Stromal cell of bone marrow (primary cell): ENCODE measurements at regions not wholly inside any gene's neighbourhood (a gene's known extent, or its start where the extent isn't known, plus 50 kb on each side); places are given as distances from the start of the nearest gene placed in this dataset.
A peak's percentile ranks its signal among the peaks of the same experiment; 100 is the strongest.

Experiments used
- DNase-seq: peaks from one replicate; pipeline ENCODE4 v3.0.0-alpha.2; 2012; ENCODE audit warnings: low read depth

DNA sequence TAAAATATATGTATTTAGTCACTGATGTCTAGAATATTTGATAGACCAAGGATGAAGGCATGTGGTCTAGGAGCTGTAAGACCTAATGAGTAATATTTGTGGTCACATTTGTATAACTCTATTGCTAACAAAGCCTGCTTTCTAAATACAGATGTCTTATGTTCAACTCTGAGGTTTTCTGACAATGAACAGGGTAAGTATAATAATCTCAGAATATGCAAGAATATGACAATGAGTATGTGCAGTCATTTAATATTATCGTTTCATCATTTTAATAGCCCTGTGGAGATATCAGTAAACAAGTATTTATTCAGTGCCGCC, 389.6 kb downstream of the LRIG3 start:
- DNase-seq = peak; percentile 28

DNA sequence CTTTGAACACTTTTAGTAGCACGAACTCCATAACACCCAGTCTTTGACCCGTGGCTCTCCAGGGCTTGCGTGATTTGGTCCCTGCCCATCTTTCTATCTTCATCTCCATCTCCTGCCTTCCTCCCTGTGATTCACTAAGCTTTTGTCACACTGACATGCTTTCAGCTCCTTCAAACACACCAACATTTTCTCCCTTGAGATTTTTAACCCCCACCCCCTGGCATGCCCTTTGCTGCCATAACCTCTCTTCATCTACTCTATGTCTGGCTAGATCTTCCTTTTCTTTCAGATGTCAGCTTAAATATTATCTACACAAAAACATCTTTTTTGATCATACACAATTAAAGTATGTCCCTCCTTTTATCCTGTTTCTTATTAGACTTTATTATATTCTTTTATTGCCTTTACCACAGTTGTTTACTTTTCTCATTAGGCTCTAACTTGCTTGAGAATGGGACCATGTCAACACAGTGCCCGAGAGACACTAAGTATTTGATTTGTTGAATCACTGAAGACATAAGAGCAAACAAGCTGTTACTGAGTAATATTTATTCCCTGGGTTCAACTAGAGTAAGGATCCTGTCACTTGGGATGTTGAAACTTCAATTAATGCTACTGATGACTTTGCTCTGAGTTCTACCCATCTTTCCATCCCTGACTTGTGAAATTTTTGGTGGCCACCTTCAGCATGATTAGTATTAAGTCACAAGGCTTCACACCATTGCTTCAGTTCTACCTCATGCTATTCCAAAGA, 387.3 kb downstream of the LRIG3 start:
- DNase-seq = no peak

DNA sequence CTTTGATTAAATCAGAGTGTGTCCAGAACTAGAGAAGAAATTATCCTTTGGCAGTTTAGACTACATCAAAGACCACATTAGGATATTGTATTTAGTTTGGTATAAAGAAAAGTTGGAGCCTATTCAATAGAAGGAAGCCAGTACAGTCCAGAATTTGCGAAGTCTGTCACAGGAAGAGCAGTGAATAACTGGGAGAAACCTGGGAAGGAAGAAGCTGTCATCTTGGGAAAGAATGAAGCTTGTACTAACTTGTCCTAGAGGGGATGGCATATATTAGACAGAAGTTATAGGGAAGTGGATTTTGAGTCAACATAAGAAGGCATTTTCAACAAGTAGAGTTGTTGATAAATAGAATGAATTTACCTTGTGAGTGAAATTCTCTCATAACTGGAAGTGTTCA, 386.7 kb downstream of the LRIG3 start:
- no peak for DNase-seq

DNA sequence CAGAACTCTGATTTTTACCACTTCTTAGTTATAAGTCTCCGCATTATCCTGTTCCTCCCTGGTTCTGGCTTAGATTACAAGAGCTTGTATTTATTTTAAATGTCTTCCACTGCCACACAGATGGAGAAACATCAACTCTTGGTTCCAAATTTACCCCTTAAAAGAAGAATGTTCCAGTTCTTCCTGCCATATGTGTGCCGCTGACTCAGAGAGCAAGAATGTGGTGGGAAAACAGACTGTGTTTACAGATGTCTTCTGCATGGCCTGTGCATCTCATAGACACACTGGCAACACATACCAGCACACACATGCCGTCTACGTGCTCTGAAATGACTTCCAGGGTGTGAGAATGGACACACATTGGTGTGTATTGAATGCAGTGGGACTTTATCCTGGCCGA, 383.0 kb downstream of the LRIG3 start:
- DNase-seq = no peak

DNA sequence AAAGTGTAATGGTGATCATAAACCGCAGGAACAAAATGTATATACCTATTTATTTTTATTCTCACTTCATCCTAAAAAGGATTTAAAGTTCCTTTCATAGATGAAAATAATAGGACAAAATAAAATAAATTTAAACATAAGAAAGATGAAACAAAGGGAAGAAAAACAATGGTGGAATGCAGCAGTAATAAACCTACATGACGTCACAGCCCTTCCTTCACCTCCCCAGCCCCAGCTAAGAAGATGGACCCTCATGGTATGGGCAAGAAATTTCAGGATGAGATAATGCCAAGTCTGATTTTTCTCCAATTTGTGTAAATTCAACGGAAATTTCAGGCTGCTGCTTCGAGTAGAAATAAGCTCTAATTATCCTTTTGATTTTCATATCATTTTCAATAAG, 381.0 kb downstream of the LRIG3 start:
- no peak for DNase-seq

DNA sequence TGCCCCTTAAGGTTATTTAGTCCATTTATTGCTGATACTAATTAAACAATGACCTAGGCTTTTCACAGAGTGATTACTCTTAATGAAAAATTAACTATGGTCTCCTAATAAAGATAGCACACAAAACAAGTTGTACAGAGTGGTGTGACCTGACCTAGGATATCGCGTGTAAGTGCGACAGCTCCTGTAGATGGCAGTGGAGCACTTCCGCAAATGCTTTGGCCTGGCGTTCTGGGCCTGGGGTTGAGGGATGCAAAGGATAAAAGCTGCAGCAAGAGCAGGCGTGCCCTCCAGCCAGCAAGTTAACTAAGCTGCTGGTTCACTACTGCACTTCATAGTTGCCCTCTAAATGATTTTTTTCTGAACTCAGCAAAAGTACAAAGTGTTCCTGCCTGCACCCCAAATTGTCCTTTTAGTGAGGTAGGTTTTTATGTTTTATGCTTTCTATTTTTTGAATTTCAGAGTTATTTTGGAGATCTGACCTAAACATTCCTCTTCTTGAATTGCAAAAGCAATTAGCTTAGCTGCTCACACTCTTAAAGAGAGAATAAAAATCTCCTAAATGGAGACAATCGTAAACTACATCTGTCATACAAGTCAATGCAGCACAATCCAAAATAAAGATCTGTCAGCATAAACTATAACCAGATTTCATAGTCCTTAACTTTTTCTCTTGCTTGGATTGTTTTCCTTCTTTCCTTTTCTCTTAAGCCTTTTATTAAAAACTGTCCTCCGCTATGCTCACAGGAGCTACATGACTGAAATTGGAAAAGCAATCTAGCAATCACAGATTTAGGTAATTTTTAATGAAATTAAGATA, 379.6 kb downstream of the LRIG3 start:
- peak; percentile 73 for DNase-seq

DNA sequence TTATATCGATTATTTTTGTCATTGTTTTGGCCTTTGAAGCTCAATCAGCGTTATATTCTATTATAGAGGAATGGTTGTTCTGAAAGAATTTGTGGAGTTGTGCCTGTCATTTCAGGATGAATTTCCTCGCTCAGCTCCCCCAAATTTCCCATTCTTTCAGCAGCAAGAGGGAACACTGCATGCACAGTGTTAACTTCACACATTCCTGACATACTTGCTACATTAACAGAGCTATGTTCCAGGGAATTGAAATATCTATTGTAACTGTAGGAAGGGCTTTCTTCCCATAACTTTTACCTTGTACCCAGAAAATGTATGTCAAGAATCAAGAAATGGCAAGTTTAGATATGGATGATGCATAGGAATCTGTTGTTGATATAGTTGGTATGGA, 379.0 kb downstream of the LRIG3 start:
- DNase-seq = no peak

DNA sequence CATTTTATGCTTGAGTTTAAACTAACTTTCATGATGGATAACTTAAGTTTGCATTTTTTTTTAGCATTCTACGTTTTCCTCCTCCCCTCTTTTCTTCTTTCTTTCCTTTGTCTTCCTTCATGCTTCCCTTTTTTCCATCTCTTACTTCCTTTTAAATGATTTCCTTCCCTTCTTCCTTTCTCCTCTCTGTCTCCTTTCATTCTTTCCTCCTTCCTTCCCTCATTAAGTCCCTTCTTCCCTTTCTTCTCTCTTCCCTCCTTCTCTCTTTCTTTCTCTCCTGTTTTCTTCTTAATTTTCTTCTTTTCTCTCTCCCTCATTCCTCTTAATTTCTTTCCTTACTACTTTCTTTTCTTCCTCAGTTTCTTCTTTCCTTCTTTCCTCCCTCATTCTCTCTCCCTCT, 376.0 kb downstream of the LRIG3 start:
- DNase-seq = no peak

DNA sequence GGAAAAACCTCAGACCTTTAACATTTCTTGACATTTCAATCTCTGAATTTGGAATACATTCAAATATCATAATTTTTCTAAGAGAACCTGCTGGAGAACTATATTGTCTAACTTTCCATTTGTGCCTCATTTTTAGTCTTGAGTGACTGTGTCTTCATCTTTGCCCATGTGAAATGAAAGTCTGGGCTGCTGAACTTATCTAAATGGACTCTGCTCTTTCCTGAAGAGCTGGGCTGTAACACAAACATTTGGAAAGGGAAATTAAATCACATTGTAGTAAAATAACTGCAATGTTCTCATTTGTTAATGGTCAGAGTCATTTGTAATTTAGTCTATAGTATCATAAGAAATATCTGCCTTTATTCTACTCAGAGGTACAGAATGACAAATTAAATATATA, 373.1 kb downstream of the LRIG3 start:
- DNase-seq = no peak

DNA sequence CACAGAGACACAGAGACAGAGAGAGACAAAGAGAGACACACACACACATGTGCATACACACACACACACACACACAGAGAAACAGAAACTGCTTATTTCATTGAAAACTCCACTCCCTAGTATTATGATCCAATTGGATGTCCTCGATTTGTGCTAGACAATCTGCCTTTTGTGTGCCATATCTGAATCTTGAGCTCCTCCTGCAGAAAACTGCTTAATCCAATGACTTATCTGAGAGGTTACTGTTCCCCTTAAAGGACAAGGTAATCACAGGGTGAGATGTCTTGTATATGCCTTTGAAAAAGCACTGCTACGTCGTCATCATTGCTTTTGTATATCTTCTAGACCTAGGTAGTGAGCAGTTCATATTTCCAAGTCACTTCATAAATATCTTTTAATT, 371.5 kb downstream of the LRIG3 start:
- no peak for DNase-seq

DNA sequence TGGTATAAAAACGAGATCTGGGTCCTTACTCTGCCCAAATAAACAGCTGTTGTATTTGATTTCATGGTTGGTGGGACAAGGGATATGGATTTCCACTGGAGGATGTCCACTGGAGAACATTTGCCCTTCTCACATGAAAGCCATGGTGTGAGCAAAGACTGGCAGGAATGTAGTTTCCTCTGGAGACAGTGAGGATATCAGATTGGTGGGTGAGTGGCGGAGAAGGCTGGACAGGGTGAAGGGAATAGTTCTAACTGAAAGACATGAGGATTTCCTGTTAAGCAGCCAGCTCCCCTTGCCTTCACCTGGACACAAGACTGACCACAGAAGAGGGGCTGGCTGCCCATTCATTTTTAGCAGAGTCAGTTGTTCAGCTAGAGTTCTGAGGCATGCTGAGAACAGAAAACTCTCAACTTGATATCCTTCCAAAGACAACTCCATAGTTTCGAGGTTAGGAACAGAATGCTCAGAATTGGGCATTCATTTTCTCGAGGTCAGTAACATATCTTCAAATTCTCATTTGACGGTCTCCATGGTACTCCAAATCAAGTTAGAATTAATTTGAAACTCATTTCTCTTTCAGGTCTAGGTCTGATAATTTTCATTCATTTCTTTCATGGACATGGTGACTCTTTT, 365.7 kb downstream of the LRIG3 start:
- no peak for DNase-seq

DNA sequence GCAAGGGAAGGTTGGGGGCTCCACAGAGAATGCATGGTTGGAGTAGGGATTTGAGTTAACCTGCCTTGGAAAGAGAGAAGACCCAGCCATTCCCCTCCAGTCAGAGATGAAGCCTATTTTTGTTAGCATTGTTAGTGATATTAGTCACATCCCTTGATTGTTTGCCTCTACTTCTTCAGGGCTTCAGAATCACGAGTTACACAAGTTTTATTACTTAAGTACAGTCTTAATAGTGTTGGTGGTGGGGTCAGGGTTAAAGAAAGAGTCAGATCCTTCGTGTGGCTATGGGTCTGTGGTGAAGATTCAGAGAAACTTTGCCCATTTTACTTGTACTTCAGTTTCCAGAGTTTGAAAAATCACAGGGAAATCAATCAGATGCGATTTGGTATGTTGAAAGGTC, 363.1 kb downstream of the LRIG3 start:
- peak; percentile 68 for DNase-seq

DNA sequence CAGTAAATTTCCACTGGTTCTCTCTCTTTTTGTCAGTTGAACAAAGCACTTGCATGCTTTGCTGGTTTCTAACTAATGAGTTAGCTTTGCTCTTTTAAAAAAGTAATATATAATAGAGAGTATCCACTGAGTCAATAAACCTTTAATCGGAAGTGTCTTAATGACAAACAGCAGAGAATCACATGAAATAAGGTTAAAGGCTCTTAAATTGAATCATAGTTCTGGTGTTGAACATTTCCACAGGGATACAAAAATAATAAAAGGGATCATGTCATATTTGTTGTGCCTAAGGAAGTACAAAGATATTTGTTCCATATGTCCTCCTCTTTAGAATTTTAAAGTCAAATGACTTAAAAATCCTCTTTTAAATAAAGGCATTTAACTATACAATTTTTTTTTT, 362.6 kb downstream of the LRIG3 start:
- no peak for DNase-seq

DNA sequence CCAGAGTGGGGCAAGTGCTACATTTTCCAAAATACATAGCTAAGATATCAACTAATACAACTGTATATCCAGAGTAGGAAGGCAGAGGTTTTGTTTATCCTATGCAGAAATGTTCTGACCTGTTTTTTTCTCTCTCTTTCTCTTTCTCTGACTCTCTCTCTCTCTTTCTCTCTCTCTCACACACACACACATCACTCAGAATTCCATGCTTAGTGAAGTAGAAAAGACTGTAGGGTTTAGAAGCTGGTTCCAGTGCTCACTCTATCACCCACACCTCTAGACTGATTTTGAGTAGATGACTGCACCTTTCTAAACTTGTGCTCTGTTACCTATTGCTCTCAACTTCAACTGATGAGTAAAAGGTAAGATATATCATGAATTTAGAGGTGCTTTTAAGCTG, 356.7 kb downstream of the LRIG3 start:
- no peak for DNase-seq

DNA sequence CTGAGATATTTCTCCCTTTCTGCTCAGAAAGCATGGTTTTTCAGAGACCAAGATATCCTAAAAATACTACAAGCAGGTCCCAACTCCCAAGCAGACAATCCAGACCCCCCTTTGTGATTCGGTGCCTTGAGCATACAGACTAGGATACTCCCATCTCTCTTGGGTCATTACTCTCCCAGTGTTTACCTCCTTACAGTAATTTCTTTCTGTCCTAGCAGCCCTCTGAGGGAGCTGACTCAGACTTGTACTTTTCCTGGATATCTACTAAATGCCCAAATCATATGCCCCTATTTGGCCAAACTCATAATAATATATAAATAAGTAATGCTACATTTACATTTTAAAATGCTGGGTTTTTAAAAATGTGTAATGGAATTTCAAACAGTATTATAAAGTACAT, 355.6 kb downstream of the LRIG3 start:
- no peak for DNase-seq

DNA sequence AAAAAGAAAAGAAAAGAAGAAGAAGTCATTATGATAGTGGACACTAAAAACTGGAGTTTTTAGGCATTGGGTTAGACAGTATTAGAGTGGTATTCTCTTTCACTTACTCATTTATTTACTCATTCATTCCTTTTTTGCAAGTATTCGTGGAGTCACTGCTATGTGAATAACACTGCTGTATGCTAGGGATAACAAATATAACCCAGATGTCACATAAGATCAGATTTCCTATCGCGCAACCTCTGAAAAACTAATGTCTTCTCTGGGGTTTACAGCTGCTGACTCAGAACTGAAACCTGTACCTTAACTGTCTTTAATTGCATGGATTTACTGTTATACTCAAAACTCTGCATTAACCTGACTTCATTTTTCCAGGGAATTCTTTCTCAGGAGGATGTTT, 353.7 kb downstream of the LRIG3 start:
- DNase-seq = peak; percentile 74

DNA sequence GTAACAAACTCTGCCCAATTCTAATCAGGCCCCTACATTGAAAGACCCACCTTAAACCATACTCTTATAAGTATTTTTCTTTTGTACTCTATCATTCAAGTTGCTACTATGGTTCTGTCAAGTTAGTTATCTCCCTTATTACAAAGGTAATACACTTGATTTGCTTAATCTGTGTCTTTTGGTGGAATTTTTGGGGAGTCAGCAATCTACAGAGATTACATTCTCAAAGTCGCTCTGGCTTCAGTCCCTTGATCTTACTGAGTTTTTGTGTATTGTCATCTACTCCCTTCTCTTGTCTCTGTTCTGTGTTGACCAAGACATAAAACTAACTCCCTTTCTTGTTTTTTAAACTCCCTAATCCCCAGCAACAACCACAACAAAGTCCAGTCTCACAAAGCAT, 353.1 kb downstream of the LRIG3 start:
- no peak for DNase-seq

DNA sequence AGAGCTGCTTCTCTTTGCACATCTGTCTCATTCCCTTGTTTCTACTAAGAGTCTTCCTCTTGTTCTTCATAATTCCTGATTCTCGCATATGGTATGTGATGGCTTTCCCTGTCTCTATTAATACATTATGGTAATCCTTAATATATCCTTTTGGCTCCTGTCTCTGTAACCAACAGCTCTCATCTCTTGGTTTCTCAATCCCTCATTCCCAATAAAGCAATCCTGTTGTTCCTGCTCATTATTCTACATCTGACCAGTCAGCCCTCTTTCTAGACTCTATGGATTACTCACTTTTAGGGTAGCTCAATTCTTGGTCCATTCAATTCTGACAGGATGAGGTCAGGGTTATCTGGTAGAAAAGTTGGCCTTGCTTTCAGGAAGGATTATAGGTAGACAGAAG, 349.9 kb downstream of the LRIG3 start:
- no peak for DNase-seq

DNA sequence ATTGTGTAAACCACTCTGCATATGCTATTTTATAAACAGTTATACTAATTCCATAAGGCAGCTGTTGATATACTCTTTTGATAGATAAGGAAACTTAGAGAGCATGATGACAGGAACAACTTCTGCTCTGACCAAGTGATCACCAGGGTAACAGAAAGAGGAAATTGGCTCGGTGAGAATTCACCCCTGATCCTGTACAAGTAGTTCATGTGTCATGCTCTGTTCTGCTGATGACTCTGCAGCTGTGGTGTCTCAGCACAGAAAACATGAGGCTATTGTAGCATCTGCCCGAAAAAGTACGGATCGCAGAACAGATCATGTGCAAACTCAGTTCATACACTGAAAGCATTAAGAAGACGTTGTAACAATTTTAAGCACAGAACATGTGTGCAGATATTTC, 345.0 kb downstream of the LRIG3 start:
- peak; percentile 65 for DNase-seq

DNA sequence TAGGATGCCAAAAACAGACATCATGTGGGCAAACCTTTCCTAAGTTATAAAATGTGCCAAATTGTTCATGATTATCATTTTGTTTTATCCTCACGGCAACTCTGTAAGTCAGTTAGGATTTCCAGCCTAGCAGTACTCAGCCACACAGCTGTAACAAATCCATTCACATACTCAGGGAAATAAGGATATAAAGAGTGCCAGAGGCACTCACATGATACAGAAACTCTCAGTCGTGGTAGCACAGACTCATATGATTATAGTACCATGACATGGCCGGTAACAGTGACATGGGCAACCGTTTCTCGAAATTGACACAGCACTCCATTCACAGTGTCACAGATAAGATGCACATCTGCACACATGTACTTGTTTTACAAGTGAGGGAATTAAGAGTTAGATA, 344.2 kb downstream of the LRIG3 start:
- no peak for DNase-seq

DNA sequence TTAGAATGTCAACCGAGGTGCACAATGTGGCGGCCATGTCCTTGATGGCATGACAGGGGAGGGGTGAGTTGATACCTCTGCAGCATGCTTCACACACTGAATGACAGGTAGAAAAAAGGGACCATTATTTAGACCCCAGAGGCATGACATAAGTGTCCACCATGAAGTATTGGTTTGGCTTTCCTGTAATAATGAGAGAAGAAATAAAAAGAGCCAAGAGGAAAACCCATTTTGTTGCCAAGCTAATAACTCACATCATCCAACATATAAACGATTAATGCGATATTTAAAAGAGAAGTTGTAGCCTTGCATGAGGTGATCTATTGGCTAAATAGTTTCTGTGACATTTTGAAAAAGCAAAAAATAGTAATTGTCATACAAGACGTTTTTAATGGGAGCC, 343.4 kb downstream of the LRIG3 start:
- no peak for DNase-seq

DNA sequence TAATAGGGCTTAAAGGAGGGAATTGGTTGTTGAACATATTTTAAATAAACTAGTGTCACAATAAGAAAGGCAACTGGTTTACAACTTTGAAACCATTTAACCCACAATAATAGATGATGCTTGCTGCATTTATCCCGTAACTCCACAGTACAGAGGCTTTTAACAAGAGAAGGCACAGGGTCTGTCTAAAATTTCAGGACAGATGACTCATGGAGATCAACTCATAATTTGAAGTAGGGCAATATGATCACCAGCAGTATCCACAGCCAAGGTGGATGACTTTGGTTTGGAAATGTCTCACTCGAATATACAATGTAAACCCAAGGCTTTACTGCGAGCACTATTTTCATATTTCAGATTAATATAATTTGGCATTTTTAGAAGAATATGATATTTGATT, 340.2 kb downstream of the LRIG3 start:
- DNase-seq = no peak

DNA sequence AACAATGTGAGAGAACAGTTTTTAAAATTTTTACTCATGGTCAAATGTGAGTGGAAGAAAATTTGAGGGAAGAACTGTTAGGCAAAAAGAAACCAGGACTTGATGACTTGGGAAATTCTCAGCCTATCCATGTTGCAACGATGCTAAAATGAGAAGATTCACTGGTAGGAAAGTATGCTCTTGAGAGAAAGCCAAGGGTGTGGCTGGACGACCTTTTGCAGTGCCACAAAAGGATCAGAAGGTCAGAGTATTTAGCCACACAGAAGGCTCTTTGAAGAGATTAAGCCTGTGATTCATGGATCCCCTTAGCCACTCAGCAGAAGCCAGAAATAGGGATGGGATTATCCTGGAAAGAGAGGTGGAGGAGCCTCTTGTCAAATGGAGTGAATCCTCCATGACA, 336.8 kb downstream of the LRIG3 start:
- DNase-seq = peak; percentile 59
